RWPE1 (cell line): ENCODE measurements at regions not wholly inside any gene's neighbourhood (a gene's known extent, or its start where the extent isn't known, plus 50 kb on each side); places are given as distances from the start of the nearest gene placed in this dataset.

Experiments used
- CTCF ChIA-PET: fragments of 350-600 bp; sonication (Branson Sonifier 250); formaldehyde crosslinking; extraction: SDS; loops from one replicate; lab custom pipeline; 2021; lab: Yijun Ruan, JAX
- POLR2A ChIA-PET: fragments of 400-600 bp; formaldehyde crosslinking; extraction: SDS; loops from one replicate; lab custom pipeline; 2020; ENCODE audit warnings: antibody characterized with exemption; ENCODE audit not compliant: low non-redundant PET; lab: Yijun Ruan, JAX
- DNase-seq: peaks from one replicate; pipeline ENCODE4 v3.0.0; 2012; ENCODE audit warnings: low spot score
- H3K27ac ChIP-seq: fragments of 450-650 bp; 2 replicates; pipeline ENCODE4 v1.5.1; 2017
- CTCF ChIP-seq: fragments of 450-650 bp; conservative IDR thresholded peaks from 2 replicates; pipeline ENCODE4 v1.5.1; 2017; ENCODE audit warnings: low read depth, mild to moderate bottlenecking

- no peak overlapping the region for H3K27ac ChIP-seq
- no peak for TF ChIP-seq CTCF
- CTCF ChIA-PET = no interaction called here
- POLR2A ChIA-PET = no interaction called here
- no peak for DNase-seq
Measured at GRCh38 chr14:83162361-83162929, 1628.8 kb upstream of the SEL1L start.

GRCh38 chr14:83163016-83163415 is 1629.4 kb upstream of the SEL1L start:
- H3K27ac ChIP-seq = no peak overlapping the region
- POLR2A ChIA-PET = no interaction called here
- CTCF ChIA-PET = interaction anchor here (0.6 kb wide), 1 partner anchor 25 kb away, joined by 4 read pairs; no protein-coding TSS in a partner anchor
- DNase-seq = no peak
- no peak for TF ChIP-seq CTCF

GRCh38 chr14:83164016-83164415 is 1630.4 kb upstream of the SEL1L start:
- TF ChIP-seq CTCF = no peak
- no peak overlapping the region for H3K27ac ChIP-seq
- CTCF ChIA-PET = no interaction called here
- POLR2A ChIA-PET = no interaction called here
- DNase-seq = no peak

- CTCF ChIA-PET = no interaction called here
- no peak for TF ChIP-seq CTCF
- no peak for DNase-seq
- POLR2A ChIA-PET = no interaction called here
- H3K27ac ChIP-seq = no peak overlapping the region
Measured at GRCh38 chr14:83164591-83164990, 1630.9 kb upstream of the SEL1L start.

GRCh38 chr14:83170165-83170564 is 1636.5 kb upstream of the SEL1L start:
- no peak for DNase-seq
- ChIA-PET CTCF (no interaction called here), POLR2A (no interaction called here)
- TF ChIP-seq CTCF = no peak
- H3K27ac ChIP-seq = no peak overlapping the region

- ChIA-PET CTCF (no interaction called here), POLR2A (no interaction called here)
- H3K27ac ChIP-seq = no peak overlapping the region
- no peak for DNase-seq
- TF ChIP-seq CTCF = no peak
Measured at GRCh38 chr14:83171761-83172160, 1638.1 kb upstream of the SEL1L start.
